ENCODE measurements at regions not wholly inside any gene's neighbourhood (a gene's known extent, or its start where the extent isn't known, plus 50 kb on each side); places are given as distances from the start of the nearest gene placed in this dataset.

GRCh38 chr2:65554765-65555591 is 122.6 kb upstream of the SPRED2 start:
- Histone ChIP-seq H3K9ac (ENCODE audit: low read length) (no peak overlapping the region), H2BK15ac (replicated peaks; ENCODE audit: low read depth) (no peak overlapping the region), H3K27ac (ENCODE audit: low read depth, low read length) (no peak overlapping the region), H3K23ac (ENCODE audit: low read length) (no peak overlapping the region), H3K4ac (ENCODE audit: low read depth, low read length) (no peak overlapping the region), H4K5ac (ENCODE audit: low read length) (no peak overlapping the region), H3K4me3 (ENCODE audit: low read length) (no peak overlapping the region), H2AK5ac (ENCODE audit: low read length) (no peak overlapping the region), H3K36me3 (ENCODE audit: control insufficient read depth, insufficient read depth, low read length) (no peaks in the 10 kb centered on the region), H3K79me1 (ENCODE audit: low read length) (no peaks in the 10 kb centered on the region), H2BK5ac (ENCODE audit: low read length) (no peak overlapping the region), H2BK120ac (ENCODE audit: low read depth, low read length) (no peak overlapping the region), H3K79me2 (ENCODE audit: control insufficient read depth, insufficient read depth, low read length) (no peaks in the 10 kb centered on the region), H3K4me2 (ENCODE audit: low read length) (no peak overlapping the region), H4K8ac (ENCODE audit: low read depth, low read length) (no peak overlapping the region), H3K4me1 (ENCODE audit: control insufficient read depth, low read depth, low read length) (peaks cover 7% of the 10 kb centered on the region), H3K56ac (ENCODE audit: low read length) (no peak overlapping the region), H3K27me3 (ENCODE audit: insufficient read depth, low read length, poor library complexity) (no peaks in the 10 kb centered on the region), H3K18ac (ENCODE audit: low read length) (no peak overlapping the region)
- no peak for DNase-seq
- WGBS (ENCODE audit: extremely low coverage, insufficient coverage, low lambda C conversion rate), result no CpG with 5 or more reads among the region's 9 CpGs

- Histone ChIP-seq H3K4me2 (ENCODE audit: low read length) (no peak overlapping the region), H3K18ac (ENCODE audit: low read length) (no peak overlapping the region)
These were observed 121.2 kb upstream of the SPRED2 start for GRCh38 chr2:65553504-65554074.

GRCh38 chr2:65551528-65551927 is 119.1 kb upstream of the SPRED2 start:
- no peak overlapping the region for H3K56ac ChIP-seq (ENCODE audit: low read length)
- no peak overlapping the region for H2BK15ac ChIP-seq (replicated peaks; ENCODE audit: low read depth)
- no peaks in the 10 kb centered on the region for H3K4me1 ChIP-seq (ENCODE audit: control insufficient read depth, low read depth, low read length)
- no peak overlapping the region for H2AK5ac ChIP-seq (ENCODE audit: low read length)
- H4K5ac ChIP-seq (ENCODE audit: low read length), result no peak overlapping the region
- no peak overlapping the region for H4K8ac ChIP-seq (ENCODE audit: low read depth, low read length)
- no CpG with 5 or more reads among the region's 7 CpGs for WGBS (ENCODE audit: extremely low coverage, insufficient coverage, low lambda C conversion rate)
- no peak overlapping the region for H3K4me3 ChIP-seq (ENCODE audit: low read length)
- H3K18ac ChIP-seq (ENCODE audit: low read length), result no peak overlapping the region
- H3K79me1 ChIP-seq (ENCODE audit: low read length), result no peaks in the 10 kb centered on the region
- no peaks in the 10 kb centered on the region for H3K27me3 ChIP-seq (ENCODE audit: insufficient read depth, low read length, poor library complexity)
- no peak overlapping the region for H2BK120ac ChIP-seq (ENCODE audit: low read depth, low read length)
- no peaks in the 10 kb centered on the region for H3K79me2 ChIP-seq (ENCODE audit: control insufficient read depth, insufficient read depth, low read length)
- no peak overlapping the region for H3K4me2 ChIP-seq (ENCODE audit: low read length)
- no peaks in the 10 kb centered on the region for H3K36me3 ChIP-seq (ENCODE audit: control insufficient read depth, insufficient read depth, low read length)
- H2BK5ac ChIP-seq (ENCODE audit: low read length), result no peak overlapping the region
- H3K27ac ChIP-seq (ENCODE audit: low read depth, low read length), result no peak overlapping the region
- no peak overlapping the region for H3K9ac ChIP-seq (ENCODE audit: low read length)
- no peak for DNase-seq
- H3K4ac ChIP-seq (ENCODE audit: low read depth, low read length), result no peak overlapping the region
- no peak overlapping the region for H3K23ac ChIP-seq (ENCODE audit: low read length)

More at GRCh38 chr2:65553504-65554074, 121.2 kb upstream of the SPRED2 start:
- Histone ChIP-seq H3K4me1 (ENCODE audit: control insufficient read depth, low read depth, low read length) (peaks cover 1% of the 10 kb centered on the region), H4K5ac (ENCODE audit: low read length) (no peak overlapping the region), H3K9ac (ENCODE audit: low read length) (no peak overlapping the region), H3K27ac (ENCODE audit: low read depth, low read length) (no peak overlapping the region), H3K23ac (ENCODE audit: low read length) (no peak overlapping the region), H3K79me2 (ENCODE audit: control insufficient read depth, insufficient read depth, low read length) (no peaks in the 10 kb centered on the region), H3K4me3 (ENCODE audit: low read length) (no peak overlapping the region), H2BK5ac (ENCODE audit: low read length) (no peak overlapping the region), H3K27me3 (ENCODE audit: insufficient read depth, low read length, poor library complexity) (no peaks in the 10 kb centered on the region), H3K79me1 (ENCODE audit: low read length) (no peaks in the 10 kb centered on the region), H3K36me3 (ENCODE audit: control insufficient read depth, insufficient read depth, low read length) (no peaks in the 10 kb centered on the region), H4K8ac (ENCODE audit: low read depth, low read length) (no peak overlapping the region), H2AK5ac (ENCODE audit: low read length) (no peak overlapping the region), H3K56ac (ENCODE audit: low read length) (no peak overlapping the region), H3K4ac (ENCODE audit: low read depth, low read length) (no peak overlapping the region), H2BK15ac (replicated peaks; ENCODE audit: low read depth) (no peak overlapping the region), H2BK120ac (ENCODE audit: low read depth, low read length) (no peak overlapping the region)
- DNase-seq, result no peak
- WGBS (ENCODE audit: extremely low coverage, insufficient coverage, low lambda C conversion rate), result no CpG with 5 or more reads among the region's 10 CpGs

- H3K4me2 ChIP-seq (ENCODE audit: low read length), result no peak overlapping the region
- no peak overlapping the region for H3K23ac ChIP-seq (ENCODE audit: low read length)
- no peak overlapping the region for H2BK5ac ChIP-seq (ENCODE audit: low read length)
- no peak overlapping the region for H3K56ac ChIP-seq (ENCODE audit: low read length)
- H4K8ac ChIP-seq (ENCODE audit: low read depth, low read length), result no peak overlapping the region
- DNase-seq, result no peak
- H4K5ac ChIP-seq (ENCODE audit: low read length), result no peak overlapping the region
- no peak overlapping the region for H3K9ac ChIP-seq (ENCODE audit: low read length)
- H3K27me3 ChIP-seq (ENCODE audit: insufficient read depth, low read length, poor library complexity), result no peaks in the 10 kb centered on the region
- H3K4me1 ChIP-seq (ENCODE audit: control insufficient read depth, low read depth, low read length), result peaks cover 5% of the 10 kb centered on the region
- H3K79me2 ChIP-seq (ENCODE audit: control insufficient read depth, insufficient read depth, low read length), result no peaks in the 10 kb centered on the region
- no CpG with 5 or more reads among the region's 7 CpGs for WGBS (ENCODE audit: extremely low coverage, insufficient coverage, low lambda C conversion rate)
- H3K27ac ChIP-seq (ENCODE audit: low read depth, low read length), result no peak overlapping the region
- no peak overlapping the region for H3K4me3 ChIP-seq (ENCODE audit: low read length)
- no peak overlapping the region for H3K18ac ChIP-seq (ENCODE audit: low read length)
- H2BK120ac ChIP-seq (ENCODE audit: low read depth, low read length), result no peak overlapping the region
- H3K4ac ChIP-seq (ENCODE audit: low read depth, low read length), result no peak overlapping the region
- H3K79me1 ChIP-seq (ENCODE audit: low read length), result no peaks in the 10 kb centered on the region
- H2AK5ac ChIP-seq (ENCODE audit: low read length), result no peak overlapping the region
- no peak overlapping the region for H2BK15ac ChIP-seq (replicated peaks; ENCODE audit: low read depth)
- H3K36me3 ChIP-seq (ENCODE audit: control insufficient read depth, insufficient read depth, low read length), result no peaks in the 10 kb centered on the region
These were observed 117.8 kb upstream of the SPRED2 start for GRCh38 chr2:65550246-65550645.

- no peak overlapping the region for H3K4me3 ChIP-seq (ENCODE audit: low read length)
- H3K4me2 ChIP-seq (ENCODE audit: low read length), result no peak overlapping the region
- no peak overlapping the region for H3K23ac ChIP-seq (ENCODE audit: low read length)
- H3K79me2 ChIP-seq (ENCODE audit: control insufficient read depth, insufficient read depth, low read length), result no peaks in the 10 kb centered on the region
- H3K9ac ChIP-seq (ENCODE audit: low read length), result no peak overlapping the region
- H4K5ac ChIP-seq (ENCODE audit: low read length), result no peak overlapping the region
- H3K18ac ChIP-seq (ENCODE audit: low read length), result no peak overlapping the region
- no peak overlapping the region for H2BK15ac ChIP-seq (replicated peaks; ENCODE audit: low read depth)
- H2BK5ac ChIP-seq (ENCODE audit: low read length), result no peak overlapping the region
- peaks cover 5% of the 10 kb centered on the region for H3K4me1 ChIP-seq (ENCODE audit: control insufficient read depth, low read depth, low read length)
- no peak overlapping the region for H3K27ac ChIP-seq (ENCODE audit: low read depth, low read length)
- no peak overlapping the region for H3K56ac ChIP-seq (ENCODE audit: low read length)
- H3K4ac ChIP-seq (ENCODE audit: low read depth, low read length), result no peak overlapping the region
- no peak overlapping the region for H2BK120ac ChIP-seq (ENCODE audit: low read depth, low read length)
- no peaks in the 10 kb centered on the region for H3K27me3 ChIP-seq (ENCODE audit: insufficient read depth, low read length, poor library complexity)
- DNase-seq, result no peak
- H3K79me1 ChIP-seq (ENCODE audit: low read length), result no peaks in the 10 kb centered on the region
- H2AK5ac ChIP-seq (ENCODE audit: low read length), result no peak overlapping the region
- no peaks in the 10 kb centered on the region for H3K36me3 ChIP-seq (ENCODE audit: control insufficient read depth, insufficient read depth, low read length)
- WGBS (ENCODE audit: extremely low coverage, insufficient coverage, low lambda C conversion rate), result no CpG with 5 or more reads among the region's 4 CpGs
- H4K8ac ChIP-seq (ENCODE audit: low read depth, low read length), result no peak overlapping the region
These were observed 117.2 kb upstream of the SPRED2 start for GRCh38 chr2:65549631-65550030.

Measured in mesendoderm (in vitro differentiated cells).